A673 (cell line): ENCODE measurements at regions not wholly inside any gene's neighbourhood (a gene's known extent, or its start where the extent isn't known, plus 50 kb on each side); places are given as distances from the start of the nearest gene placed in this dataset.

ENCODE experiments used
- BruUV-seq: library from RNA; stranded (reverse); fragments of 400-500 nt; replicated peaks from 2 replicates; lab custom pipeline; 2021; lab: Mats Ljungman, UMichigan
- CTCF ChIA-PET: fragments of 300-600 bp; sonication (Branson Sonifier 250); formaldehyde crosslinking; loops from one replicate; lab custom pipeline; 2022; ENCODE audit warnings: antibody characterized with exemption; lab: Charles Lee
- POLR2A ChIA-PET: fragments of 300-600 bp; sonication (Branson Sonifier 250); formaldehyde crosslinking; loops from one replicate; lab custom pipeline; 2022; ENCODE audit warnings: antibody characterized with exemption; ENCODE audit not compliant: low non-redundant PET; lab: Charles Lee
- DNase-seq: peaks from one replicate; pipeline ENCODE4 v3.0.0-alpha.2; 2015; ENCODE audit warnings: low spot score
- H3K27ac ChIP-seq: fragments of 200-600 bp; sonication (generic); 2 replicates; pipeline ENCODE4 v1.5.1; 2016; ENCODE audit warnings: mixed run types, low read depth, mild to moderate bottlenecking, mixed read lengths, antibody characterized with exemption, low read length; ENCODE audit not compliant: poor library complexity, severe bottlenecking
- H3K27me3 ChIP-seq: fragments of 200-600 bp; sonication (generic); replicated peaks from 2 replicates; pipeline ENCODE4 v1.6.1; 2017; ENCODE audit warnings: mixed run types, low read depth, mild to moderate bottlenecking, mixed read lengths, antibody characterized with exemption, low read length; ENCODE audit not compliant: insufficient read depth, poor library complexity
- H3K36me3 ChIP-seq: fragments of 200-600 bp; sonication (generic); 2 replicates; pipeline ENCODE4 v1.6.1; 2016; ENCODE audit warnings: mixed run types, mild to moderate bottlenecking, mixed read lengths, antibody characterized with exemption, low read length; ENCODE audit not compliant: insufficient read depth, poor library complexity, severe bottlenecking
- H3K4me1 ChIP-seq: fragments of 200-600 bp; sonication (generic); 2 replicates; pipeline ENCODE4 v1.6.1; 2017; ENCODE audit warnings: mixed run types, mild to moderate bottlenecking, mixed read lengths, antibody characterized with exemption, low read length; ENCODE audit not compliant: insufficient read depth, poor library complexity, severe bottlenecking
- H3K4me3 ChIP-seq: fragments of 200-600 bp; sonication (generic); 2 replicates; pipeline ENCODE4 v1.5.1; 2016; ENCODE audit warnings: low read depth, mixed run types, mild to moderate bottlenecking, mixed read lengths, low read length; ENCODE audit not compliant: poor library complexity, severe bottlenecking
- H3K9me3 ChIP-seq: fragments of 200-600 bp; sonication (generic); 2 replicates; pipeline ENCODE4 v1.6.1; 2016; ENCODE audit warnings: mixed run types, low read depth, mild to moderate bottlenecking, mixed read lengths, antibody characterized with exemption, low read length; ENCODE audit not compliant: poor library complexity, severe bottlenecking
- EZH2 ChIP-seq: fragments of 200-600 bp; sonication (generic); IDR thresholded peaks from 2 replicates; pipeline ENCODE4 v1.6.1; 2017; ENCODE audit warnings: borderline replicate concordance, low read depth, mild to moderate bottlenecking, mixed read lengths, antibody characterized with exemption, low read length; ENCODE audit not compliant: poor library complexity, severe bottlenecking
- intact Hi-C: fragments of 100-400 bp; cut with micrococcal nuclease; formaldehyde crosslinking; loops from one replicate; pipeline ENCODE4 v1.10.0; 2022; ENCODE audit not compliant: unreplicated experiment
- TF ChIP-seq, protein P1 (sequence below): fragments of 300-800, 200-600 bp; sonication (generic); conservative IDR thresholded peaks from 2 replicates; pipeline ENCODE4 v1.5.1; 2017; ENCODE audit warnings: low read depth, mild to moderate bottlenecking, antibody characterized with exemption, low read length, moderate library complexity, mixed read lengths

DNA sequence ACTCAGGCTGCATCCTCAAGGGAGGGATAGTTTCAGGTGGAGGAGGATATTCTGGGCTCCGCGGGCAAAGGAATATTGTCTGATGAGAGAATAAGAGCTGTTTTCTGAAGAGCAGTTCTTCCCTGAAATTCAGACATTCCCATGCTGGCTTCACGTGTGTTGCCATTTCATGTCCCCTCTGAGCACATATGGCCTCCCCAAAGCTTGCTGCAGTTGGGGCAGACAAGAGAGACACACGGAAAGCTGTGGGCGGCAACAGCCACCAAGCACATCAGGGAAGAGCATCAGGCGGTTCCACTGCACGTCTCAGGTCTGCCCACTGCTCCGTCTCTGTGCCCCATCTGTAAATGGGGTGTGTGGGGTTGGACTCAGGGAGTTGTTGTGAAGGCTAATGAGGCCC, 247.5 kb upstream of the TSHZ3 start:
- no TSS peak for BruUV-seq
- no peak for DNase-seq
- Histone ChIP-seq H3K4me3 (no peak overlapping the region), H3K27ac (no peak overlapping the region), H3K9me3 (no peaks in the 10 kb centered on the region), H3K4me1 (no peaks in the 10 kb centered on the region), H3K27me3 (no peaks in the 10 kb centered on the region), H3K36me3 (no peaks in the 10 kb centered on the region)
- intact Hi-C loops = no loop called here
- POLR2A ChIA-PET = no interaction called here
- CTCF ChIA-PET = no interaction called here
- no peak for TF ChIP-seq EZH2
- TF ChIP-seq, protein P1, sequence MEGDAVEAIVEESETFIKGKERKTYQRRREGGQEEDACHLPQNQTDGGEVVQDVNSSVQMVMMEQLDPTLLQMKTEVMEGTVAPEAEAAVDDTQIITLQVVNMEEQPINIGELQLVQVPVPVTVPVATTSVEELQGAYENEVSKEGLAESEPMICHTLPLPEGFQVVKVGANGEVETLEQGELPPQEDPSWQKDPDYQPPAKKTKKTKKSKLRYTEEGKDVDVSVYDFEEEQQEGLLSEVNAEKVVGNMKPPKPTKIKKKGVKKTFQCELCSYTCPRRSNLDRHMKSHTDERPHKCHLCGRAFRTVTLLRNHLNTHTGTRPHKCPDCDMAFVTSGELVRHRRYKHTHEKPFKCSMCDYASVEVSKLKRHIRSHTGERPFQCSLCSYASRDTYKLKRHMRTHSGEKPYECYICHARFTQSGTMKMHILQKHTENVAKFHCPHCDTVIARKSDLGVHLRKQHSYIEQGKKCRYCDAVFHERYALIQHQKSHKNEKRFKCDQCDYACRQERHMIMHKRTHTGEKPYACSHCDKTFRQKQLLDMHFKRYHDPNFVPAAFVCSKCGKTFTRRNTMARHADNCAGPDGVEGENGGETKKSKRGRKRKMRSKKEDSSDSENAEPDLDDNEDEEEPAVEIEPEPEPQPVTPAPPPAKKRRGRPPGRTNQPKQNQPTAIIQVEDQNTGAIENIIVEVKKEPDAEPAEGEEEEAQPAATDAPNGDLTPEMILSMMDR = no peak

DNA sequence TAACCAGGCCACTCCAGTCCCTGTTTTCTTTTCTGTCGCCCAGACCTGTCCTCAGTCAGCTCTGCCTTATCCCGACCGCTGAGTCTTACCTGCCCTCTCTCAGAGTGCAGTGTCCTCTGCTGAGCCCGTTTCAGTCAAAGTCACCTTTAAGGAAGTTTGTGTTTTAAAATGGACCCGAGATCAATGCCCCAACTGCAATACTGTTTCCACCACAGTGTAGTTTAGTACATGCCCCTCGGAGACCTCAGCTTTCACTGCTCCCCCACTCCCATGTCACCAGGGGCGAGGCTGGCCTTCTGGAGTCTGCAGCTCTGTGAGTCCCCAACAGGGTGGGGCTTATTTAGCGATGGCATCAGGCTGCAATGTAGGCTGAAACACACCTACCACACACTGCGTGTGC, 248.4 kb upstream of the TSHZ3 start:
- CTCF ChIA-PET = no interaction called here
- intact Hi-C loops = no loop called here
- H3K27ac ChIP-seq = no peak overlapping the region

DNA sequence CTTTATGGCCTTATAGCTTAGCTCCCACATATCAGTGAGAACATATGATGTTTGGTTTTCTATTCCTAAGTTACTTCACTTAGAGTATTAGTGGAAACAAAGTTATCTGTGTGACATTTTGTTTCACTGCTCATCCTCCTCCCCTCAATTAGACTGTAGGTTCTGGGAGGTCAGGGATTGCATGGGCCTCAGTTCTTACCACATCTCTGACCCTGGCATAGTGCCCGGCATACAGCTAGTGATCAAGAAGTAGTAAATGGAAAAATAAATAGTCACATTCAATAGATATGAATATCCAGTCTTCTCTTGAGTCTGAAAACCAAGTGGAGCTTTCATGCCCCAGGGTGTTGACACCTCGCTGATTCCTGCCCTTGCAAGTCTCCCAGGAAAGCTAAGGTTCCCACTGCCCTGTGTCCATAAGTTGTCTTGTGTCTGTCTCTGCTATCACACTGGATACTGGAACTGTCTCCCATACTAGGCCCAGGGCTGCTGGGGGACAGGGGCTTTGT, 249.5 kb upstream of the TSHZ3 start:
- Histone ChIP-seq H3K27ac (no peak overlapping the region), H3K4me1 (no peaks in the 10 kb centered on the region), H3K9me3 (no peaks in the 10 kb centered on the region), H3K36me3 (no peaks in the 10 kb centered on the region), H3K4me3 (no peak overlapping the region), H3K27me3 (no peaks in the 10 kb centered on the region)
- POLR2A ChIA-PET = no interaction called here
- CTCF ChIA-PET = no interaction called here
- no TSS peak for BruUV-seq
- no peak for TF ChIP-seq EZH2
- TF ChIP-seq, protein P1 = no peak
- no peak for DNase-seq
- intact Hi-C loops = no loop called here

More for the DNA sequence above, 248.4 kb upstream of the TSHZ3 start:
- Histone ChIP-seq H3K9me3 (no peaks in the 10 kb centered on the region), H3K36me3 (no peaks in the 10 kb centered on the region), H3K4me3 (no peak overlapping the region), H3K4me1 (no peaks in the 10 kb centered on the region), H3K27me3 (no peaks in the 10 kb centered on the region)
- BruUV-seq = no TSS peak
- TF ChIP-seq, protein P1 = no peak
- TF ChIP-seq EZH2 = no peak
- DNase-seq = no peak
- POLR2A ChIA-PET = no interaction called here
